ENCODE measurements at regions not wholly inside any gene's neighbourhood (a gene's known extent, or its start where the extent isn't known, plus 50 kb on each side); places are given as distances from the start of the nearest gene placed in this dataset.

- H2BK5ac ChIP-seq (ENCODE audit: low read depth, low read length), result no peak overlapping the region
- H3K23ac ChIP-seq (ENCODE audit: insufficient read length), result no peak overlapping the region
- H3K14ac ChIP-seq (ENCODE audit: insufficient read length), result no peak overlapping the region
- H3K27me3 ChIP-seq (replicated peaks in 1 of 4; ENCODE audit: control insufficient read depth in 3 of 4, extremely low read depth in 1 of 4, insufficient read depth in 3 of 4, low read length in 3 of 4), result peaks cover 0 to 8% (median 2%) of the 10 kb centered on the region in 4 experiments; a peak in 3 of 7 replicates
- no peak overlapping the region for H2AFZ ChIP-seq (ENCODE audit: low read length)
- H4K91ac ChIP-seq (replicated peaks; ENCODE audit: insufficient read length, low read length), result no peak overlapping the region
- no peaks in the 10 kb centered on the region for H3K23me2 ChIP-seq (ENCODE audit: low read depth, low read length)
- H3K4me1 ChIP-seq (replicated peaks in 1 of 4; ENCODE audit: control insufficient read depth in 3 of 4, insufficient read depth in 4 of 4, low read length in 3 of 4), result peaks cover 0 to 4% (median 0%) of the 10 kb centered on the region in 4 experiments; a peak in 2 of 7 replicates
- no peak overlapping the region for H3K27ac ChIP-seq (ENCODE audit: low read depth, low read length)
- POLR2A ChIA-PET (ENCODE audit: partially characterized antibody), result no interaction called here
- no peaks in the 10 kb centered on the region for H4K20me1 ChIP-seq (replicated peaks in 1 of 2; ENCODE audit: control insufficient read depth in 1 of 2, insufficient read depth in 2 of 2, low read length in 2 of 2)
- H3K4me3 ChIP-seq (ENCODE audit: extremely low read depth in 1 of 4, insufficient read depth in 2 of 4, low read depth in 3 of 4, low read length in 4 of 4), result no peak overlapping the region
- DNase-seq (ENCODE audit: low read depth in 1 of 2, low spot score in 2 of 2) (no peak), FAIRE-seq (no peak)
- no peak overlapping the region for H3K4ac ChIP-seq (replicated peaks; ENCODE audit: insufficient read length, low read depth, low read length)
- H4K5ac ChIP-seq (ENCODE audit: insufficient read length, low read depth, low read length), result no peak overlapping the region
- CTCF ChIA-PET (ENCODE audit: partially characterized antibody), result interaction anchor here (0.6 kb wide), 1 partner anchor 390 kb away, joined by 3 read pairs; no protein-coding TSS in a partner anchor
- H3K9ac ChIP-seq (replicated peaks in 1 of 4; ENCODE audit: extremely low read depth in 1 of 4, low read depth in 3 of 4, low read length in 3 of 4), result no peak overlapping the region
- no peaks in the 10 kb centered on the region for H3K79me1 ChIP-seq (ENCODE audit: low read depth, low read length)
- no peaks in the 10 kb centered on the region for H3K36me3 ChIP-seq (ENCODE audit: control insufficient read depth in 2 of 4, insufficient read depth in 4 of 4, low read length in 3 of 4)
- H4K8ac ChIP-seq (ENCODE audit: extremely low read depth, insufficient read depth, low read length), result no peak overlapping the region
- no peaks in the 10 kb centered on the region for H3K9me3 ChIP-seq (ENCODE audit: insufficient read depth in 2 of 2, low read depth in 1 of 2, low read length in 1 of 2)
- H3K4me2 ChIP-seq (ENCODE audit: insufficient read depth in 1 of 2, low read depth in 2 of 2, low read length in 2 of 2), result no peak overlapping the region; a peak in 1 of 4 replicates
- TF ChIP-seq NANOG (IDR thresholded peaks at IDR 0.05; ENCODE audit: insufficient read depth, low read depth, low read length, poor library complexity, severe bottlenecking) (no peak), RFX5 (IDR thresholded peaks at IDR 0.05; ENCODE audit: borderline replicate concordance, low read depth, low read length) (no peak), KDM4A (IDR thresholded peaks at IDR 0.05; ENCODE audit: low read depth, low read length, severe bottlenecking) (no peak), CTCF (IDR thresholded peaks at IDR 0.05; ENCODE audit: control extremely low read depth in 1 of 3, insufficient read depth in 1 of 3, low read depth in 1 of 3, low read length in 3 of 3) (no peak)
- no peaks in the 10 kb centered on the region for H3K79me2 ChIP-seq (ENCODE audit: control insufficient read depth in 1 of 2, insufficient read depth in 2 of 2, low read length in 2 of 2)
- no peak overlapping the region for H2BK120ac ChIP-seq (replicated peaks; ENCODE audit: low read depth, low read length)
- H2BK20ac ChIP-seq (ENCODE audit: low read length), result no peak overlapping the region
- no peak overlapping the region for H2BK15ac ChIP-seq (ENCODE audit: low read length)
- WGBS, 2 experiments (ENCODE audit: extremely low coverage in 1 of 2, insufficient coverage in 1 of 2, insufficient read length in 1 of 2, insufficient replicate concordance in 2 of 2, low coverage in 1 of 2, low lambda C conversion rate in 2 of 2, missing lambda C conversion rate in 1 of 2), result 67% methylated on average over 5 of the region's 5 CpGs; no CpG with 5 or more reads in 1 of the 2 experiments
- H3K56ac ChIP-seq (replicated peaks; ENCODE audit: insufficient read length, low read depth, low read length), result no peak overlapping the region
- no peak overlapping the region for H2BK12ac ChIP-seq (ENCODE audit: low read depth, low read length)
- no peak overlapping the region for H3K18ac ChIP-seq (ENCODE audit: extremely low read depth, low read length)
- no peak overlapping the region for H2AK5ac ChIP-seq (ENCODE audit: low read depth, low read length)
Measured at GRCh38 chr18:24949908-24950307, 402.1 kb downstream of the ZNF521 start.
